ENCODE measurements at regions not wholly inside any gene's neighbourhood (a gene's known extent, or its start where the extent isn't known, plus 50 kb on each side); places are given as distances from the start of the nearest gene placed in this dataset.

- TF ChIP-seq POLR2A (IDR thresholded peaks at IDR 0.05; ENCODE audit: low read length) = no peak
- TF ChIP-seq GATA1 (IDR thresholded peaks at IDR 0.05; ENCODE audit: low read depth, low read length) = no peak
Measured at GRCh38 chr15:53829923-53830459, 70.5 kb upstream of the WDR72 start.
